ENCODE measurements at regions not wholly inside any gene's neighbourhood (a gene's known extent, or its start where the extent isn't known, plus 50 kb on each side); places are given as distances from the start of the nearest gene placed in this dataset.

- no peak overlapping the region for H3K27ac Mint-ChIP-seq
- Histone ChIP-seq H3K9me3 (ENCODE audit: control insufficient read depth, insufficient read depth, low read length) (peaks cover 15% of the 10 kb centered on the region), H3K4me1 (ENCODE audit: control insufficient read depth, insufficient read depth, low read length) (peaks cover 8% of the 10 kb centered on the region), H3K4me3 (ENCODE audit: low read length) (no peak overlapping the region), H3K27ac (ENCODE audit: low read length) (no peak overlapping the region), H3K36me3 (ENCODE audit: control insufficient read depth, insufficient read depth, low read length) (peaks cover 8% of the 10 kb centered on the region), H3K27me3 (ENCODE audit: control insufficient read depth, insufficient read depth, low read length) (no peaks in the 10 kb centered on the region)
- peaks cover 0 to 2% of the 10 kb centered on the region in 2 donors for H3K9me3 Mint-ChIP-seq
- TF ChIP-seq CTCF (IDR thresholded peaks at IDR 0.05), result no peak
- intact Hi-C loops (cut with micrococcal nuclease), result no loop called here
- WGBS (ENCODE audit: insufficient coverage), result 98% methylated on average over 14 of the region's 14 CpGs
- ATAC-seq (no peak), DNase-seq (no peak)
- H3K27me3 Mint-ChIP-seq (ENCODE audit: low read depth in 2 of 2), result no peaks in the 10 kb centered on the region
- peaks cover 7 to 18% of the 10 kb centered on the region in 2 donors for H3K4me1 Mint-ChIP-seq
- no peaks in the 10 kb centered on the region for H3K36me3 Mint-ChIP-seq
- H3K4me3 Mint-ChIP-seq, result no peak overlapping the region
Observed at GRCh38 chr12:124472690-124473279, 94.6 kb downstream of the NCOR2 start.

GRCh38 chr12:124471828-124472227, 95.6 kb downstream of the NCOR2 start:
- H3K36me3 Mint-ChIP-seq, result no peaks in the 10 kb centered on the region
- peaks cover 8% of the 10 kb centered on the region for H3K36me3 ChIP-seq (ENCODE audit: control insufficient read depth, insufficient read depth, low read length)
- H3K9me3 Mint-ChIP-seq, result peaks cover 2% of the 10 kb centered on the region in 2 donors
- H3K27ac Mint-ChIP-seq, result no peak overlapping the region
- H3K4me1 Mint-ChIP-seq, result peaks cover 8 to 26% of the 10 kb centered on the region in 2 donors
- no peak overlapping the region for H3K4me3 ChIP-seq (ENCODE audit: low read length)
- H3K27me3 Mint-ChIP-seq (ENCODE audit: low read depth in 2 of 2), result no peaks in the 10 kb centered on the region
- TF ChIP-seq CTCF (IDR thresholded peaks at IDR 0.05), result no peak
- H3K27ac ChIP-seq (ENCODE audit: low read length), result no peak overlapping the region
- H3K27me3 ChIP-seq (ENCODE audit: control insufficient read depth, insufficient read depth, low read length), result no peaks in the 10 kb centered on the region
- no peak overlapping the region for H3K4me3 Mint-ChIP-seq
- intact Hi-C loops (cut with micrococcal nuclease), result no loop called here
- ATAC-seq (no peak), DNase-seq (no peak)
- peaks cover 11% of the 10 kb centered on the region for H3K4me1 ChIP-seq (ENCODE audit: control insufficient read depth, insufficient read depth, low read length)
- WGBS (ENCODE audit: insufficient coverage), result 100% methylated on average over 1 of the region's 2 CpGs
- H3K9me3 ChIP-seq (ENCODE audit: control insufficient read depth, insufficient read depth, low read length), result peaks cover 15% of the 10 kb centered on the region

GRCh38 chr12:124470806-124471205, 96.6 kb downstream of the NCOR2 start:
- whole genome bisulfite sequencing (ENCODE audit: insufficient coverage), result 98% methylated on average over 10 of the region's 10 CpGs
- H3K27me3 ChIP-seq (ENCODE audit: control insufficient read depth, insufficient read depth, low read length), result no peaks in the 10 kb centered on the region
- H3K36me3 ChIP-seq (ENCODE audit: control insufficient read depth, insufficient read depth, low read length), result peaks cover 8% of the 10 kb centered on the region
- no peaks in the 10 kb centered on the region for H3K36me3 Mint-ChIP-seq
- peaks cover 21% of the 10 kb centered on the region for H3K4me1 ChIP-seq (ENCODE audit: control insufficient read depth, insufficient read depth, low read length)
- peaks cover 2% of the 10 kb centered on the region in 2 donors for H3K9me3 Mint-ChIP-seq
- no peak overlapping the region for H3K4me3 Mint-ChIP-seq
- H3K27me3 Mint-ChIP-seq (ENCODE audit: low read depth in 2 of 2), result no peaks in the 10 kb centered on the region
- no peak for ATAC-seq
- no peak overlapping the region for H3K4me3 ChIP-seq (ENCODE audit: low read length)
- no peak for TF ChIP-seq CTCF (IDR thresholded peaks at IDR 0.05)
- peaks cover 15% of the 10 kb centered on the region for H3K9me3 ChIP-seq (ENCODE audit: control insufficient read depth, insufficient read depth, low read length)
- intact Hi-C loops (cut with micrococcal nuclease), result no loop called here
- no peak overlapping the region for H3K27ac ChIP-seq (ENCODE audit: low read length)
- H3K27ac Mint-ChIP-seq, result peak overlapping the region in 1 of 2 donors; percentile 51
- H3K4me1 Mint-ChIP-seq, result peaks cover 18 to 37% of the 10 kb centered on the region in 2 donors
- DNase-seq, result no peak

GRCh38 chr12:124470139-124470538, 97.3 kb downstream of the NCOR2 start:
- peaks cover 2% of the 10 kb centered on the region in 2 donors for H3K9me3 Mint-ChIP-seq
- 97% methylated on average over 5 of the region's 5 CpGs for whole genome bisulfite sequencing (ENCODE audit: insufficient coverage)
- peaks cover 16% of the 10 kb centered on the region for H3K9me3 ChIP-seq (ENCODE audit: control insufficient read depth, insufficient read depth, low read length)
- no peaks in the 10 kb centered on the region for H3K27me3 Mint-ChIP-seq (ENCODE audit: low read depth in 2 of 2)
- H3K4me3 ChIP-seq (ENCODE audit: low read length), result no peak overlapping the region
- no peak overlapping the region for H3K27ac ChIP-seq (ENCODE audit: low read length)
- DNase-seq (no peak), ATAC-seq (no peak)
- H3K27me3 ChIP-seq (ENCODE audit: control insufficient read depth, insufficient read depth, low read length), result no peaks in the 10 kb centered on the region
- peak overlapping the region in 1 of 2 donors; percentile 22 for H3K27ac Mint-ChIP-seq
- H3K4me1 Mint-ChIP-seq, result peaks cover 20 to 42% of the 10 kb centered on the region in 2 donors
- H3K36me3 ChIP-seq (ENCODE audit: control insufficient read depth, insufficient read depth, low read length), result peaks cover 8% of the 10 kb centered on the region
- no peaks in the 10 kb centered on the region for H3K36me3 Mint-ChIP-seq
- TF ChIP-seq CTCF (IDR thresholded peaks at IDR 0.05), result no peak
- H3K4me3 Mint-ChIP-seq, result no peak overlapping the region
- intact Hi-C loops (cut with micrococcal nuclease), result no loop called here
- H3K4me1 ChIP-seq (ENCODE audit: control insufficient read depth, insufficient read depth, low read length), result peaks cover 27% of the 10 kb centered on the region
